Gastroesophageal sphincter (tissue), 4 donors: ENCODE measurements at regions not wholly inside any gene's neighbourhood (a gene's known extent, or its start where the extent isn't known, plus 50 kb on each side); places are given as distances from the start of the nearest gene placed in this dataset.

Experiments
- ATAC-seq: fragments of 150-250 bp; one replicate; pipeline ENCODE4 v1.9.1; 2016; ENCODE audit warnings: mild to moderate bottlenecking, moderate library complexity
- H3K27ac ChIP-seq, 4 donors: fragments of 200-600 bp; sonication (generic) in 3 of 4; 1 replicate in 3 of 4; 2 replicates in 1 of 4; pipeline ENCODE4 v1.5.1; 2016 to 2019
- H3K27me3 ChIP-seq: fragments of 200-600 bp; sonication (generic); one replicate; pipeline ENCODE4 v1.5.1; 2019
- H3K36me3 ChIP-seq, 2 donors: fragments of 200-600 bp; sonication (generic); one replicate each; pipeline ENCODE4 v1.5.1; 2019; ENCODE audit warnings: control low read depth in 1 of 2
- H3K4me1 ChIP-seq, 3 donors: fragments of 200-600 bp; sonication (generic); 1 replicate in 2 of 3; 2 replicates in 1 of 3; pipeline ENCODE4 v1.5.1; 2016 to 2019; ENCODE audit warnings: control low read depth in 2 of 3
- H3K4me3 ChIP-seq, 2 donors: fragments of 200-600 bp; sonication (generic); one replicate each; pipeline ENCODE4 v1.5.1; 2019; ENCODE audit warnings: mild to moderate bottlenecking in 1 of 2, moderate library complexity in 1 of 2
- H3K9me3 ChIP-seq, 3 donors: fragments of 200-600 bp; sonication (generic); one replicate each; pipeline ENCODE4 v1.5.1; 2017 to 2019; ENCODE audit warnings: control low read depth in 2 of 3
- CTCF ChIP-seq, 4 experiments: fragments of 200-600 bp in 2 of 4; fragments of 450-650 bp in 2 of 4; sonication (generic) in 1 of 4; IDR thresholded peaks; one replicate each; pipeline ENCODE4 v1.5.1; 2017 to 2019; ENCODE audit warnings: antibody characterized with exemption in 4 of 4, mild to moderate bottlenecking in 2 of 4, moderate library complexity in 2 of 4
- EP300 ChIP-seq: sonication (generic); formaldehyde crosslinking; IDR thresholded peaks from one replicate; pipeline ENCODE4 v1.6.1; 2017; ENCODE audit warnings: antibody characterized with exemption, mild to moderate bottlenecking
- POLR2A ChIP-seq, 2 donors: fragments of 450-650 bp; IDR thresholded peaks; one replicate each; pipeline ENCODE4 v1.6.1; 2017; ENCODE audit warnings: antibody characterized with exemption in 2 of 2, mild to moderate bottlenecking in 2 of 2, moderate library complexity in 1 of 2
- POLR2AphosphoS5 ChIP-seq: sonication (generic); formaldehyde crosslinking; IDR thresholded peaks from one replicate; pipeline ENCODE4 v1.6.1; 2017; ENCODE audit warnings: antibody characterized with exemption
- WGBS, 2 donors: methylation state at CpG; one replicate each; pipeline ENCODE4 v1.1.5; 2018; ENCODE audit warnings: low coverage in 1 of 2; 5-methylcytosine and 5-hydroxymethylcytosine counted together

GRCh38 chr5:125140220-125140619, 393.8 kb upstream of the ZNF608 start:
- no peaks in the 10 kb centered on the region for H3K27me3 ChIP-seq
- 77 to 90% methylated on average over 4 of the region's 4 CpGs for WGBS, 2 donors
- H3K4me1 ChIP-seq, result no peaks in the 10 kb centered on the region
- H3K27ac ChIP-seq, result no peak overlapping the region
- no peak overlapping the region for H3K4me3 ChIP-seq
- H3K9me3 ChIP-seq, result no peaks in the 10 kb centered on the region
- ATAC-seq, result no peak
- TF ChIP-seq POLR2AphosphoS5 (no peak), CTCF (IDR thresholded peaks at IDR 0.05) (no peak), POLR2A (IDR thresholded peaks at IDR 0.05) (no peak), EP300 (no peak)
- H3K36me3 ChIP-seq, result no peaks in the 10 kb centered on the region

DNA sequence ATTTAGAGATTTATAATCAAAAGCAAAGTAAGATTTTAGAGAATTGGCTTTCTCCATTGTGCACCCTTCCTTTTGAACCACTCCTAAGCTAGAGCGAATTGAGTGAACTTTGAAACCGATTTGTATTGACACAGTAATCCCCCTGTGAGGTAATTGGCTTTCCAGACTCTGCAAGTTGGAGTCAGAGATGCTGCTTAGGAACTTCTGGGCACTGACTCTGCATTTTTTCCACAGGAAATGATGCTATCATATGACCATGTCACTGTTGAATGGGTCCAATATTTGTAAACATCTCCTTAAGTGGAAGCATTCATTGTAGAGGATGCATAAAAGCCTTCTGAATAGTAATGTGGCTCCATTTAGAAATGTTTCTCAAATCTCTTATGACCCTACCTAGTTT, 394.4 kb upstream of the ZNF608 start:
- WGBS, 2 donors, result 31 to 37% methylated on average over 2 of the region's 2 CpGs
- Histone ChIP-seq H3K27me3 (no peaks in the 10 kb centered on the region), H3K27ac (no peak overlapping the region), H3K4me3 (no peak overlapping the region), H3K4me1 (no peaks in the 10 kb centered on the region), H3K9me3 (no peaks in the 10 kb centered on the region), H3K36me3 (no peaks in the 10 kb centered on the region)
- TF ChIP-seq CTCF (IDR thresholded peaks at IDR 0.05) (no peak), POLR2A (IDR thresholded peaks at IDR 0.05) (no peak), POLR2AphosphoS5 (no peak), EP300 (no peak)
- ATAC-seq, result no peak

- Histone ChIP-seq H3K9me3 (no peaks in the 10 kb centered on the region), H3K36me3 (no peaks in the 10 kb centered on the region), H3K27ac (no peak overlapping the region), H3K4me3 (no peak overlapping the region), H3K27me3 (no peaks in the 10 kb centered on the region), H3K4me1 (no peaks in the 10 kb centered on the region)
- no peak for TF ChIP-seq EP300
- TF ChIP-seq CTCF (IDR thresholded peaks at IDR 0.05), result no peak
- no peak for TF ChIP-seq POLR2AphosphoS5
- TF ChIP-seq POLR2A (IDR thresholded peaks at IDR 0.05), result no peak
- ATAC-seq, result no peak
Measured at GRCh38 chr5:125142458-125142857, 396.0 kb upstream of the ZNF608 start.

GRCh38 chr5:125143011-125143410, 396.6 kb upstream of the ZNF608 start:
- H3K4me1 ChIP-seq, result no peaks in the 10 kb centered on the region
- no peak overlapping the region for H3K27ac ChIP-seq
- no peaks in the 10 kb centered on the region for H3K36me3 ChIP-seq
- no peaks in the 10 kb centered on the region for H3K27me3 ChIP-seq
- H3K9me3 ChIP-seq, result no peaks in the 10 kb centered on the region
- WGBS, 2 donors, result 81 to 89% methylated on average over 2 of the region's 2 CpGs
- ATAC-seq, result no peak
- no peak for TF ChIP-seq EP300
- TF ChIP-seq POLR2A (IDR thresholded peaks at IDR 0.05), result no peak
- no peak for TF ChIP-seq CTCF (IDR thresholded peaks at IDR 0.05)
- TF ChIP-seq POLR2AphosphoS5, result no peak
- no peak overlapping the region for H3K4me3 ChIP-seq

GRCh38 chr5:125148076-125148475, 401.6 kb upstream of the ZNF608 start:
- no peak overlapping the region for H3K27ac ChIP-seq
- H3K9me3 ChIP-seq, result no peaks in the 10 kb centered on the region

More at GRCh38 chr5:125148076-125148475, 401.6 kb upstream of the ZNF608 start:
- no peaks in the 10 kb centered on the region for H3K4me1 ChIP-seq
- TF ChIP-seq CTCF (IDR thresholded peaks at IDR 0.05) (no peak), POLR2AphosphoS5 (no peak), POLR2A (IDR thresholded peaks at IDR 0.05) (no peak), EP300 (no peak)
- H3K4me3 ChIP-seq, result no peak overlapping the region
- WGBS, 2 donors, result 88 to 100% methylated on average over 1 of the region's 1 CpG
- no peak for ATAC-seq
- H3K36me3 ChIP-seq, result no peaks in the 10 kb centered on the region
- H3K27me3 ChIP-seq, result no peaks in the 10 kb centered on the region
